IMR-90 (cell line): ENCODE measurements at regions not wholly inside any gene's neighbourhood (a gene's known extent, or its start where the extent isn't known, plus 50 kb on each side); places are given as distances from the start of the nearest gene placed in this dataset.

Source experiments
- CEBPB ChIP-seq: IDR thresholded peaks from 2 replicates; pipeline ENCODE4 v1.6.1; 2012; ENCODE audit warnings: low read depth, low read length, improper control_type of control experiment
- MAZ ChIP-seq: IDR thresholded peaks from 2 replicates; pipeline ENCODE4 v1.6.1; 2012; ENCODE audit warnings: low read depth, mild to moderate bottlenecking, low read length, improper control_type of control experiment, moderate library complexity, borderline replicate concordance
- MXI1 ChIP-seq: IDR thresholded peaks from 2 replicates; pipeline ENCODE4 v1.6.1; 2012; ENCODE audit warnings: low read depth, mild to moderate bottlenecking, low read length, moderate library complexity, borderline replicate concordance
- NFE2L2 ChIP-seq: fragments of 150-350 bp; IDR thresholded peaks from 2 replicates; pipeline ENCODE4 v1.6.1; 2016; ENCODE audit warnings: low read depth, mild to moderate bottlenecking, low read length
- POLR2A ChIP-seq: IDR thresholded peaks from 2 replicates; pipeline ENCODE4 v1.6.1; 2012; ENCODE audit warnings: mild to moderate bottlenecking, low read depth, low read length
- RAD21 ChIP-seq: IDR thresholded peaks from 2 replicates; pipeline ENCODE4 v1.6.1; 2012; ENCODE audit warnings: low read length, improper control_type of control experiment
- RCOR1 ChIP-seq: IDR thresholded peaks from 2 replicates; pipeline ENCODE4 v1.6.1; 2012; ENCODE audit warnings: mild to moderate bottlenecking, low read length, improper control_type of control experiment; ENCODE audit not compliant: insufficient replicate concordance
- RFX5 ChIP-seq: IDR thresholded peaks from 2 replicates; pipeline ENCODE4 v1.8.0; 2012; ENCODE audit warnings: low read depth, mild to moderate bottlenecking, low read length, moderate library complexity
- SMC3 ChIP-seq: fragments of 150-350 bp; IDR thresholded peaks from 2 replicates; pipeline ENCODE4 v1.6.1; 2016; ENCODE audit warnings: low read depth, mild to moderate bottlenecking, antibody characterized with exemption, low read length, moderate library complexity
- TF ChIP-seq, protein P1 (sequence below): conservative IDR thresholded peaks from 2 replicates; pipeline ENCODE4 v1.5.1; 2012; ENCODE audit warnings: mild to moderate bottlenecking, low read depth, low read length, improper control_type of control experiment
- TF ChIP-seq, protein P2 (sequence below): fragments of 150-350 bp; IDR thresholded peaks from 2 replicates; pipeline ENCODE4 v1.6.1; 2016; ENCODE audit warnings: low read depth, mild to moderate bottlenecking, low read length, moderate library complexity, borderline replicate concordance

DNA sequence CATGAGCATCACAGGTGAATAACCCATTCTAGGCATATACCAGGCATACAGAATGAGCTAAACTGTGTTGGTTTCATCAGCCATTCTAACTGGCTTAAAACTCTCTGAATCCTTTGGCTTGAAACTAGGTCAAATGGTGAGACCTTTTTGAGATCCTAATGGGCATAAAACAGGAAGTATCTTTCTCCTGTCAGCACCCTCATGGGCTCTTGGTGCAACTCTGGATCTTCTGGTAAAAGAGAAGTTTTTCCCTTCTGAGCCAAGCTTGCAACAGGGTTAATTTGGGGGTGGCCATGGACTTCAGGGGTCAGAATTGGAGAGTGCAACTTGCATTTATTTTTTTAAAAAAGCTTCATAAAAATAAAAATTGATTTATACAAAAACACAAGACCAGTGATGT is 67.9 kb upstream of the GRAMD1B start:
- no peak for TF ChIP-seq POLR2A
- TF ChIP-seq, protein P1, sequence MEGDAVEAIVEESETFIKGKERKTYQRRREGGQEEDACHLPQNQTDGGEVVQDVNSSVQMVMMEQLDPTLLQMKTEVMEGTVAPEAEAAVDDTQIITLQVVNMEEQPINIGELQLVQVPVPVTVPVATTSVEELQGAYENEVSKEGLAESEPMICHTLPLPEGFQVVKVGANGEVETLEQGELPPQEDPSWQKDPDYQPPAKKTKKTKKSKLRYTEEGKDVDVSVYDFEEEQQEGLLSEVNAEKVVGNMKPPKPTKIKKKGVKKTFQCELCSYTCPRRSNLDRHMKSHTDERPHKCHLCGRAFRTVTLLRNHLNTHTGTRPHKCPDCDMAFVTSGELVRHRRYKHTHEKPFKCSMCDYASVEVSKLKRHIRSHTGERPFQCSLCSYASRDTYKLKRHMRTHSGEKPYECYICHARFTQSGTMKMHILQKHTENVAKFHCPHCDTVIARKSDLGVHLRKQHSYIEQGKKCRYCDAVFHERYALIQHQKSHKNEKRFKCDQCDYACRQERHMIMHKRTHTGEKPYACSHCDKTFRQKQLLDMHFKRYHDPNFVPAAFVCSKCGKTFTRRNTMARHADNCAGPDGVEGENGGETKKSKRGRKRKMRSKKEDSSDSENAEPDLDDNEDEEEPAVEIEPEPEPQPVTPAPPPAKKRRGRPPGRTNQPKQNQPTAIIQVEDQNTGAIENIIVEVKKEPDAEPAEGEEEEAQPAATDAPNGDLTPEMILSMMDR, result no peak
- TF ChIP-seq MXI1, result no peak
- no peak for TF ChIP-seq RCOR1
- TF ChIP-seq MAZ, result no peak
- no peak for TF ChIP-seq CEBPB
- no peak for TF ChIP-seq RAD21
- TF ChIP-seq NFE2L2, result no peak
- no peak for TF ChIP-seq RFX5
- no peak for TF ChIP-seq SMC3
- TF ChIP-seq, protein P2, sequence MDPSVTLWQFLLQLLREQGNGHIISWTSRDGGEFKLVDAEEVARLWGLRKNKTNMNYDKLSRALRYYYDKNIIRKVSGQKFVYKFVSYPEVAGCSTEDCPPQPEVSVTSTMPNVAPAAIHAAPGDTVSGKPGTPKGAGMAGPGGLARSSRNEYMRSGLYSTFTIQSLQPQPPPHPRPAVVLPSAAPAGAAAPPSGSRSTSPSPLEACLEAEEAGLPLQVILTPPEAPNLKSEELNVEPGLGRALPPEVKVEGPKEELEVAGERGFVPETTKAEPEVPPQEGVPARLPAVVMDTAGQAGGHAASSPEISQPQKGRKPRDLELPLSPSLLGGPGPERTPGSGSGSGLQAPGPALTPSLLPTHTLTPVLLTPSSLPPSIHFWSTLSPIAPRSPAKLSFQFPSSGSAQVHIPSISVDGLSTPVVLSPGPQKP, result no peak
